ENCODE measurements at regions not wholly inside any gene's neighbourhood (a gene's known extent, or its start where the extent isn't known, plus 50 kb on each side); places are given as distances from the start of the nearest gene placed in this dataset.
"Not testable (repeated sequence)": the region's sequence is repeated elsewhere in the genome, so short reads cannot be mapped to it uniquely, and the experiment has no call there.

DNA sequence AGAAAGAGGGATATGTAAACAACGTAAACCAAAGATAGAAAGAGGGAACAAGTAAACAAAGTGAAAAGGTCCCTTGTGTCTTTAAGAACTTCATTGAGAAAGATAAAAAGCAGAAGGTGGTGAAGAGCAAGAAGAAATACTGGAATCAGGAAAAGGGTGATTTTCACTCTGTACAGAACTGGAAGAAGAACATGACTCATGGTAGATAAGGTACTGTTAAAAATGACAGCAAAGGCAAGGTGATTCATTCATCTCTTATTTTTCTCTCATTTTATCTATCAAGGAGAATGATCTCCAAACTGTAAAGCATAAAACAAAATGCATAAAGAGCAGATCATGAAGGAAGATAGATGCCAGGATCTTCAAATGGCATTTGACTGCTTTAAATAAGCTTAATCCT, 724.6 kb upstream of the CELF4 start:
- no peak for DNase-seq (ENCODE audit: low read depth)

DNA sequence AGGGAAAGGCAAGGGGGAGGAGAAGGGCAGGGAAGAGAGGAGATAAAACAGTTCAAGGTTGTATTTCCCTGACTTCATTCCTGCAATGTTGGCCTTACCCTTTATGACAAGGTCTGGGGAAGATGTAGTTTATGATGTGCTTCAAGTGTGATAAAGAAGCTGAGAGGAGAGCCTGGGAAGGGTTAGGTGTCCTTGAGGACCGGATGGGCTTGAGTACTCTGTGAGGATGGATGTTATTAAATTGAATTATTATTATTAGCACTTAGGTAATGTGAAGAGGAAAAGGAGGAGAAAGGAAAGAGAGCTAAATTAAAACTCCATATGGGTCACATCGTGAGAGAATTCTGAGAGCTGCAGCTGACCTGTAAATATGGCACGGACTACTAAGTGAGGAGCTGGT, 719.4 kb upstream of the CELF4 start:
- no peak for DNase-seq (ENCODE audit: low read depth)

DNA sequence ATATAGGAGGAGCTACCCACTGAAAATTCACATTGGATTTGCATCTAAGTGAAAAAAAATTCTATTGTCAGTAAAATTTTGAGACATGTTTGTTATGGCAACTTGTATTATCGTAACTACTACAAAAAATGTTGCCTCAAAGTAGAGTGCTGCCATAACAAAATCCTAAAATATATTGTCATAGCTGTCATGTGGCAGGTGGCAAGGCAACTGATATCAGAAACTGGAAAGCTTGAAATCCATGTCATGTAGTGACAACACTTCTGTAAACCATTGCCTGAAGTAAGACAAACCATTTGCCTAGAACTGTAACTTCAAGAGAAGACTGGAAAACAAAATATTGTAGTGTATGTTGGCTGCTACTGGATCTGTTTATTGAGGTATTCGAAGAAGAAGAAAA, 697.5 kb upstream of the CELF4 start:
- no peak for DNase-seq (ENCODE audit: low read depth)

DNA sequence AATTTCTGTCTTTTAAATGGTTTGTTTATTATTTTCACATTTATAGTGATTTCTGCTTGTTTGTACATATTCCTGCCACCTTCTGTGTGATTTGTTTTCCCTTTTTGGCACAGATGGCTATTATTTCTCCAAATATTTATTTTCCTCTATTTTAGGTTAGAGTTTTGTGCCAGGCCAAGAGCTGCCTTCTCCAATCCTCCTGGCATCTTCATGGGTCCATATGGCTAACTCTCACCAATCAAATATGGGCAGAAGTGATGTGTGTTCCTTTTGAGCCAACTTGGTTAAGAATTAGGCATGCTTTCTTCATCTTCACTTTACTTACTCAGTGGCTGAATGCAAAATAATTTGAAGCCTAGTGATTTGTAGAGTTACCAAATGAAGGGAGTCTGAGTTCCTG, 697.1 kb upstream of the CELF4 start:
- no peak for DNase-seq (ENCODE audit: low read depth)

DNA sequence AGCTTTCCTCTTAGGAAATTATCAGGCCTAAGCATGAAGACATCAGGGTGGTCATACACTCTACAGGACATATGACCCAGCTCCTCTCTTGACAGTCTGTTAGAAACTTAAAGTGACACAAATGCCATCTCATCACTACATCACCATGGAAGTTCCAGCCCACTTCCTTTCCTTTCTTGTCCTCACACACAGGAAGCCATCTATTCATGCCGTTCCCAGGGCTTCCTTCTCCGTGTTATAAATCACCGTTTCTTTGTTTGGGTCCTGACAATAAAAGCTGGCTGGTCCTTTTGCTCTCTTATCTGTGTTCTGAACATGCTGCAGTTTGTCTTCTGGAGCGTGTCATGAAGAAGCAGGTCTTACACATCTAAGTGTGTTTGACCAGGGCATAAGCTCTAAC, 692.1 kb upstream of the CELF4 start:
- DNase-seq (ENCODE audit: low read depth), result no peak

DNA sequence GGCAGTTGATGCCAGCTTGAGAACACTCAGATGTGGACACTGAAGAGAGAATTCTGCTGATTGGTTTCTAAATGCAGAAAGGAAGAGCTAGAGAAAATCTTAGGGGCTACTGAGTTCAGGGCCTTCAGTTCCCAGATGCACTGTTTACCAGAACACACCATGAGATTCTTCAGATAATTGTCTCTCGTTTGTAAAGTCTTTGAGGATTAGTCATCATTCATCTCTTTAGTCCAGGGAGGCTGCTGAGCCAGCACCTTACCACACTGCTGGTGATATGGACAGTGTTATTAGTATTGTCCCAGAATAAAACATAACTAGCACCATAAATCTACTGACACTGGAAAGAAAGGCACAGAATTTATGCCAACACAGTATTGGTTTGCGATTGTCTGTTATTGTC, 690.8 kb upstream of the CELF4 start:
- DNase-seq (ENCODE audit: low read depth), result no peak

DNA sequence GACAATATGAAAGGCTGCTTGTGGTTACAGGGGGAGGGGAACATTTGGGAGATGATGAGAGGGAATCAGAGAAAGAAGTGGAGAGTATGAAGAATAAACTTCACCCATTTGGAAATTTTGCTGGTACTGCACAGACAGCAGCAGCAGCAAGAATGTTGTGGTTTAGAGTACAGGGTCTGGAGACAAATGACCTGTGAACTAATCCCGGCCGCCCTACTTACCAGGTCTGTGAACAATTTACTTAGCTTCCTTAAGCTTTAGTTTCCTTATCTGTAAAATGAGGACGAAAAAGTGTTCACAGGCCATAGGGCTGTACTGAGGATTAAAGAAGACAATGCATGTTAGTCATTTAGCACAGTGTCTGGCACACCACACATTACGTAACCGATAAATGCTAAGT, 685.4 kb upstream of the CELF4 start:
- no peak for DNase-seq (ENCODE audit: low read depth)

DNA sequence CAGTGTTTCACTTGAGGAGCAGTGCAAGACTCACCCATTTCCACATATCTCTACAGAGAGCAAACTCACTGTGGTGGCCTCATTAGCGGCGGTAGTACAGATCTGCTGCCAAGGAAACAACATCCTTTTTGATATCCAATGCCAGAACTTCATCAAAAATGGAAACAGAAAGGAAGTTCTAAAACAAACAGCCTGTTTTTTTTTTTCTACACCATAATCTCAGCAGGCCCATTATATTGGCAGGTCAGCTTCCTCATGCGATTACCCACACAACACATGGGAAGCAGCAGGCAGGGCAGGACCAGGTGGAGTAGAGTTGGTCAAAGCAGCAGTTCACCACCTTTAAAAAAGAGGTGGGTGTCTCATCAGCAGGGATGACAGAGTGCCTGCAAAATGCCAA, 678.9 kb upstream of the CELF4 start:
- no peak for DNase-seq (ENCODE audit: low read depth)

DNA sequence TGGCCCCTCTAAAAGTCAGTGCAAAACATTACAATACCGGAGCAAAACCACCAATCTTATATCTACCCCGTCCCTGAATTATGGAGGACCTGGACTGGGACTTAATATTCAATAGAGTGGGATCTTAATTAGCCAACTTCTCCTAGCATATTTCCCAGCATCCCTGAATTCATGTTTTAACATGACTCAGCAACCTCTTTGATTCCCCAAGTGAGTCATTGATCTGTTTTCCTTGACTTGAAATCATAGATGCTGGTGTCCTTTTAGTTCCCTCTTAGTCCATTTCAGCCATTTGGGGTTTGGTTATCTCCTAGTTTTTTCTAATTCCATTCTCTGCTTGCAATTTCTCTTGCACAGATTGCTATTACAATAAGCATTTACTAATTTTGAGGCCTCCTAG, 677.7 kb upstream of the CELF4 start:
- no peak for DNase-seq (ENCODE audit: low read depth)

DNA sequence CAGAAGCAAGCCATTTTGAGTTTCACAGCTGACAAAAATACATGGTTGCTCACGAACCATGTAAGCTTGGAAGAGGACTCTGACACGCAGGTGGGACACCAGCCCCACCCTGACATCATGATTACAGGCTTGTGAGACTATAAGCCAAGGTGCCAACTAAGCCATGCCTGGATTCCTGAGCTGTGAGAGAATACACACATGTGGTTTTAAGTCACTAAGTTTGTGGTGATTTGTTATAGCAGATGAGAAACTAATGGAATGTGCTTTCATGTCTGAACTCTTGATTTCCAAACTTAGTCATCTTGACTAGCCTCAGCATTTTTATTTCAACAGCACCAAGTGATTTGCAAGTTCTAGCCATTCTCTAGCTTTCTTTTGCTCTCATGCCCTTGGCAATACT, 676.1 kb upstream of the CELF4 start:
- DNase-seq (ENCODE audit: low read depth), result peak; percentile 58

DNA sequence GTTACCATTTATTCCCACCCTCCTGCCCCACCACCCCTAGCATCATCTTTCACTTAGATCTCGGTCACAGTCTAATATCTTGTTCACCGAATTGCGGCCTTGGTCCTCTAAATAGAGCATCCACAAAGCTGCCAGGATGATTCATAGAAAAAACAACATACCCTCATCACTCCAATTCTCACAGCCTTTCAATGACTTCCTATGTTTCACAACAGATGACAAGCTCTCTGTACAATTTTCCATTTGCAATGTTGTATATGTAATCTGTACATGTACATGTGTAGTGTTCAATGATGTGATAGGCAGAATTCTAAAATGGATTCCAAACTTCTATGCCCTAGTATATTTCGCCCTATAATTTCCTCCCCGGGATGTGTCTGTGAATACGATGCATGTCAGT, 675.6 kb upstream of the CELF4 start:
- DNase-seq (ENCODE audit: low read depth), result no peak

DNA sequence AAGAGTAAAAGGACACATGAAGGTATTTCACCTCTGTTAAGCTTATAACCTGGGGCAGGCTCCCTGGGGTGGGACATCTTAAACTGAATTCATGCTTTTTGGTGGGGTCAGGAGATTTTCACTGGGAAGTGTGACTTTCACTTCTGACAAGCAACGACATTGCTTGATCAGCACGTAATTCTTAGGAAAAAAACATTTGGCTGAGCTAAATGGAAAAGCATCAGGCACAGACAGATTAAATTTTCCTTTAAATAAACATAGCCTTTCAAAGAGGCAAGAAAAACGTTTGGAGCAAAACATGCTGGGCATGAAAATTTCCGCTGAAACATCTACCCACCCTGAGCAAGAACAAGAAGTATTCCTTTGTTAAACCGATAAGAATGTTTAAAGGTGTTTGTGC, 674.0 kb upstream of the CELF4 start:
- no peak for DNase-seq (ENCODE audit: low read depth)

DNA sequence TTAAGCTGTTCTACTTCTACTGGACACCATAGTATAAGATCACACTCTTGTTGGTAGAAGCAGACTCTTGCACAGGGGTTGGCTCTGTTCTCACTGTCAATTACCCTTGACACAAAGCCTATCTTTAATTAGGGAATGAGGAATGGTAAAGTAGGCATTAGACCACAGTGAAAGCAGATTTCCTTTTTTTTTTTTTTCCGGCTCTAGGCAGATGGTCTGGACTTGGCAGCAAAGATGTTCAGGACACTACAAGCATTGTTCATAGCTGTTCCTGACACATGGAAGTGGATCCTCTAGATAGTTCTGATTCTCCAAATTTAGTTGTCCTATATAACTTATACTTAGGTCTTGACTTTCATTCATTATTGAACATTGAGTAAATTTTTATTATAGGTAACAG, 672.2 kb upstream of the CELF4 start:
- no peak for DNase-seq (ENCODE audit: low read depth)

DNA sequence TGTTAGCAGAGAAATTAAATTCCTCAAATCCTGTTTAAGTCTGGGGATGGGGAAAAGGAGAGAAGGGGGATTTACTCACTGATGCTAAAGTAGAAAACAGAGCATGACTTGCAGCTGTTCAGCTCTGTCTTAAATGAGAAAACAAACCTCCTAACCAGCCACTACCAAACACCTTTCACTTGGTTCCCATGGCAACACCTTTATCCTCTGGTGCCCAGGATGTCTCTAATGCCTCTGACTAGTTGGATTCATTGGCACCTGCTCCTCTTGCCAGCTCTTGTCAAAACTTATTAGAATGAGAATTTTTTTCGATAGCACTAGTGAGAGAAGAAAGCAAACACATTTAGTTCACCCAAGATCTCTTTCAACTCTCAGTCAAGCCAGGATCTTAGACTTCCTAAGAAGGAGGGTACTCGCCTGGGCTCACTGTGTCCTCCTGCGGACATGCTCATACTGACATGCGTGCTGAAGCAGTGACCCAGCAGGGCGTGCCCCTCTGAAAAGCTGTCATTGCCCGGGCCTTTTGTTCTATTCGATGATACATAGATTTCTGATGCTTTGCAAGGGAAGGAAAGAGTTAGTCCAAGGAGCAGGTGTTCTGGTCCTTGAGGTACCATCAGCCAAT, 656.0 kb upstream of the CELF4 start:
- no peak for DNase-seq (ENCODE audit: low read depth)

DNA sequence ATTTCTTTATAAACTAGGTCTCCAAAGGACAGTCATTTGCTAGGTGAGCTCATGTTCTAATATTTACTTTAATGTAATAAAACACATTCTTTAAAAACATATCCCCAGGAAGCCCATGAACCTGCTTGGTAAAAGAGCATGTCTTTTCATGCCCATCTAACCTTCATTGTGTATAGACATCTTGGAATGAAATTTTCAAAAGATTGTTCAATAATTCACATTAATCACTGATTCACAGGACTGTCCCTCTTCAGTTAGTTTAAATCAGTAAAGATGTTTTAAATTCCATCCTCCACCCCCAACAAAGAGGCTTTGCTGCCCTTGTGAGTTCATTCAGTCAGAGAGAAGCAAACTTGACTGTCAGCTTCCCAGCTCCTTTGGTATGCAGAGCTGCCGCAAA, 633.4 kb upstream of the CELF4 start:
- DNase-seq (ENCODE audit: low read depth), result peak; percentile 2

DNA sequence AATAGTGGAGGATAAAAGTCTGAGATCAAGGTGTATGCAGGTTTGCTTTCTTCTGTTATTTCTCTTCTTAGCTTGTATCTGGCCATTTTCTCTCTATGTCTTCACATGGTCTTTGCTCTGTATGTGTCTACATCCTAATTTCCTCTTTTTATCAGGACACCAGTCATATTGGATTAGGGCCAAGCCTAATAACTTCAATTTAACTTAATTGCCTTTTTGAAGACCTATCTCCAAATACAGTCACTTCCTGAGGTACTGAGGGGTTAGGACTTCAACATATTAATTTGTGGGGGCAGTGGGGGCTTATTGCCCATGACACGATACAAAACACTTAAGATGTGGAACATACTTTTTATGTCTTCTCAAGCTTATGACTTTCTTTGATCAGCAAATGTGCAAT, 632.9 kb upstream of the CELF4 start:
- DNase-seq (ENCODE audit: low read depth), result no peak

DNA sequence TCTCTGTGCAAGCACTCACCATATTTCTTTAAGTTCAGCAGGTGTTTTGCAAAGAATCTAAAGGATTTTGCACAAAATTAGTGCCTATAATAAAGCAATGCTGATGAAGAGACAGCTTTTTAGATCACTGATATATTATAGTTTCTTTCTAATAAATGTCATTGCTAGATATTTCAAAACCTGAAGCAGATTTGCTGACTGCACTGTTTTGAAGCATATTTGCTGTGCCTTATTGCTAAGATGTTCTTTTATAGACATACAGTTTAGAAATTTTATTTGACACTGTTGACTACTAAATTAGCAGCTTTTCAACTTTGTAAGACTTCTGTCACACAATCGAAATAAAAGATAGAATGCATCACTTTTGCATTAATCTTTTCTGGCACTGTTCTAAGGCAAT, 620.9 kb upstream of the CELF4 start:
- DNase-seq (ENCODE audit: low read depth), result no peak

DNA sequence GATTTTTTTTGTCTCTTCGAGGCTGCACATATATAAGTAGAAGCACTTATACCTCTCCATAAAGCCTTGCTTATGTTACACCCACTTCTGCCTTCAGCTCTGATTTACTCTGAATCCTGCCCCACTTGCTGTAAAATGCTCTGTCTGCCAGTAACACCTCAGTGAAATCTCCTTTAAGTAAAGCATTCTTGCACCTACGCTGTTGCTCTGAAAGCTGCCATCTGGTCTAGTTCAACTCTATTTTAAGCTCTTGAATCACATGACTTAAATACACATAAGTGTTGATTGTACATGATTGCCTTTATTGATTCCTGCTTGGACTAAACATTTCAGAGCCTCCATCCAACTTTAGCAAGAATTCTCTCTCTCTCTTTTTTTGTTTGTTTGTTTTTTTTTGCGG, 609.0 kb upstream of the CELF4 start:
- DNase-seq (ENCODE audit: low read depth), result no peak

DNA sequence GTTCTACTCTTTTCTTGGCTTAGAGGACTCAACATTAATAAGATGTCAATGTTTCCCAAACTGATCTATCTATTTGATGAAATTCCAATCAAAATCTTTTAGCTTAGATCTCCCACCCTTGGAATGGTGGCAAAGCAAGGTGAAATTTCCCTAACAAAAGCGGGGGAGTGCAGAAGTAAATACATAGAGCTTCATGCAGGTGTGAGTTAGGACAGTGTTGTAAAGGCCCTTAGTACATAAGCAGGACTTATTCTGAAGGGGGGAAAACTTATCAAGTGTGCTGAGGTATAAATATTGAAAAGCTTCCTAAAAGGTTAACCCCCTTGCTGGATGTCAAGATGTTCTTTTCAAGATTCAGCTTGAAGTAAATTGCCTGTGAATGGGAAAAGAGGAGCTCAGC, 608.6 kb upstream of the CELF4 start:
- no peak for DNase-seq (ENCODE audit: low read depth)

DNA sequence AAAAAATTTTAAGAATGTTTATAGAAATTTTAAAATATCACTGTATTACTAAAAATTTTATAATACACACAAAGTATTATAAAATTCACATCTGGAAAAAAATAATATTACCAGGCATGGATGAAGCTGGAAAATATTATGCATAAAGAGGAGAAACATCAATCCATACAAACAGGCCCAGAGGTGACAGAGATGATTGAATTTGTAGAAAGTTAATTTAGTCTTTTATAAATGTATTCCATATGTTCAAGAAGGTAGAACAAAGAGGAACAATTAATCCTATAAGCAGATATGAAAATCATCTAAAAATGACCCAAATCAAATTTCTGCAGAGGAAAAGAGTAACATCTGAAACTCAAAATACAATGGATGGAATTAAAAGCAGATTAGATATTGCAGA, 605.2 kb upstream of the CELF4 start:
- no peak for DNase-seq (ENCODE audit: low read depth)

DNA sequence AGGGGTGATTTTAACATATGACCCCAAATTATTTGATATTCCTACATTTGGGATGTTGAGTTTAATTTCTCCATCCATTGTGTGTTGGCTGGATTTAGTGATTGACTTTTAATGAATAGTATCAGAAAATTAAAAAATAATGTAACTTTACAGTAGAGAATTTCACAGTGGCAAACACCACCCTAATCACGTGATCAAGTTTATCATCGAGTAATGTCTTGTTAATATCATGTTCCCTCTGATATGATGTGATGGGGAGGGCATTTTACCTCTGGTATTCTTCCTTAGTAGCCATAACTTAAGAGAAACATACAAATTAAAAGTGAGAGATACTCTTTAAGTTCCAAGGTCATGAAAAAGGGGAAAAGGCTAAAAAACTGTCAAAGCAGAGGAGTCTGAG, 602.0 kb upstream of the CELF4 start:
- no peak for DNase-seq (ENCODE audit: low read depth)

DNA sequence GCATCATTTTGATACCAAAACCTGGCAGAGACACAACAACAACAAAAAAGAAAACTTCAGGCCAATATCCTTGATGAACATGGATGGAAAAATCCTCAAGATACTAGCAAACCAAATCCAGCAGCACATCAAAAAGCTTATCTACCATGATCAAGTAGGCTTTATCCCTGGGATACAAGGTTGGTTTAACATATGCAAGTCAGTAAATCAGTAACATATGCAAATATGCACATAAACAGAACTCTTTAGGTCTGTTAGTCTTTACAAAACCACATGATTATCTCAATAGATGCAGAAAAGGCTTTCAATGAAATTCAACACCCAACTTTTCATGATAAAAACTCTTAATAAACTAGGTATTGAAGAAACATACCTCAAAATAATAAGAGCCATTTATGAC, 587.5 kb upstream of the CELF4 start:
- not testable (repeated sequence) for DNase-seq (ENCODE audit: low read depth)

DNA sequence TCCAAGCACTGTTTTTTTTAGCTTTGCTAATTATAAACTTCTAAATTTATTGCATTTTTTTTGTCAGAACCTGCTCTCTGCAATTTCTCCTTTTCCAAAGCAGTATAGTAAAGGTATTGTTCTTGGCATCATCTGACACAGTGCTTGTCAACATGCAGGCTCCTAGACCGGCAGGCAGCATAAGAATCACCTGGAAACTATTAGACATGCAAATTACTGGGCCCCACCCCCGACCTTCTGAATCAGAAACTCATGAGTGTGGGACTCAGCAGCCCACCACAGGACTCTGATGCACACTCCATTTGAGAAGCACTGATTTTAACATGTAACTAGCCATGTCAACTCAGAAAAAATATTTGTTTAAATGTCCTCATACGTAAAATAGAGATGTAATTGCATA, 551.1 kb upstream of the CELF4 start:
- no peak for DNase-seq (ENCODE audit: low read depth)

DNA sequence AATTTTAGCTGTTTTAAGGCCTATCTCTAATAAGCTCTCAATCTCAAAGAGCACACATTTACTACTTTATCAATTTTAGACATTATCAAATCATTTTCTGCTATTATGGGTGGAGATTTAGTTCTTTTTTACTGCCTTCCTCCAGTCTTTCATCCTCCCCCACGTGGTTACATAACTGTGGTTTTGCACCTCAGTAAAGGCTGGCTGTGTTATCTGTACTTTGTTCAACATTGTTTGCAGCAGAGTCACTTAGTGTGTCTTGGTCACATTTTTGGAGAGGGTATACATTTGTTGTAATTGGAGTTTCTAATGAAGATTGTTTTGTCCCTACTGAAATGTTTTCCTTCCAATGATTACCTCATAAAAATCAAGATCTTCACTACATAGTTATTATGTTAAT, 549.6 kb upstream of the CELF4 start:
- no peak for DNase-seq (ENCODE audit: low read depth)

DNA sequence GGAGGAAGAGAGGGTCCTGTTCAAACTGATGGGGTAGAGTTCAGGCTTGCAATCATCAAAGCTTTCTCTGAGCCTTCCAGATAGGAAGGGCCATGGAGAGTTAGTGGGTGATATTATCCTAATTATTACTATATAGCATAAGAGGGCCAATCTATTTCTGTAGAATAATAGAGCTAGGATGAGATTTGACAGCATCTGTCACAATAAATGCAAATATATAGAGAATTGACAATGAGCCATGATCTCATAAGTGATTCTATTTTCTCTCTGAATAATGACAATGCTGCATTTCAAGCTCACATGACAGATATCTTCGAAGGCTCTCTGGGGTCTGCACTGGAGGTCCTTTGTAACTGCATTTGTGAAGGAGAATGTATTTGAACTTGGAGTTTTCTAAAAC, 521.9 kb upstream of the CELF4 start:
- no peak for DNase-seq (ENCODE audit: low read depth)

Data from non-pigmented ciliary epithelial cell (primary cell).